Vagina (tissue), 2 donors: ENCODE measurements at regions not wholly inside any gene's neighbourhood (a gene's known extent, or its start where the extent isn't known, plus 50 kb on each side); places are given as distances from the start of the nearest gene placed in this dataset.

Experiments
- CTCF ChIP-seq, 3 experiments: fragments of 450-650 bp in 2 of 3; fragments of 200-600 bp in 1 of 3; sonication (generic) in 1 of 3; IDR thresholded peaks; one replicate each; pipeline ENCODE4 v1.5.1; 2017 to 2019; ENCODE audit warnings: antibody characterized with exemption in 3 of 3, mild to moderate bottlenecking in 2 of 3, moderate library complexity in 2 of 3
- POLR2A ChIP-seq, 2 donors: fragments of 450-650 bp; IDR thresholded peaks; one replicate each; pipeline ENCODE4 v1.6.1; 2017; ENCODE audit warnings: antibody characterized with exemption in 2 of 2, mild to moderate bottlenecking in 2 of 2, moderate library complexity in 2 of 2

GRCh38 chr16:47888142-47888541 is 267.7 kb downstream of the ABCC12 start:
- no peak for TF ChIP-seq CTCF (IDR thresholded peaks at IDR 0.05)
- TF ChIP-seq POLR2A (IDR thresholded peaks at IDR 0.05), result no peak
